GM18868 (cell line): ENCODE measurements at regions not wholly inside any gene's neighbourhood (a gene's known extent, or its start where the extent isn't known, plus 50 kb on each side); places are given as distances from the start of the nearest gene placed in this dataset.
"Not testable (repeated sequence)": the region's sequence is repeated elsewhere in the genome, so short reads cannot be mapped to it uniquely, and the experiment has no call there.

ENCODE experiments used
- ATAC-seq: cut with Tn5 transposase; IDR thresholded peaks from one replicate; pipeline ENCODE4 v1.9.1; 2021; ENCODE audit warnings: mild to moderate bottlenecking, moderate library complexity; ENCODE audit not compliant: unreplicated experiment

DNA sequence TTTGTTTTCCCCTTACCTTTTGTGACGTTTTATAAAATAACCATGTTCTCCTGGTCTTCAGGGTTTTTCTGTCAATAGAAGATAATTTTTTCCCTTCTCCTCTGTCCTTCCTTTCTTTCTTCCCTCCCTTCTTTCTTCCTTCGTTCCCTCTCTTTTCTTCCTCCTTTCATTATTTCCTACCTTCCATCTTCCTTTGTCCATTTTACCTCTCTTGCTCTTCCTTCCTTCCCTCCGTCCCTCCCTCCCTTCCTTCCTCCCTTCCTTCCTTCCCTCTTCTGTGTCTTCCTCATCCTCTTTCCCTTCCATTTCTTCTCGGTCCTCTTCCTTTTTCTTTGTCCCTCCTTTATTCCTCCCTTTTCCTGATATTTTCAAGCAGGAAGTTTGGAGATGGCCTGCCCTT lies 128.2 kb downstream of the TEX36 start:
- ATAC-seq = no peak

DNA sequence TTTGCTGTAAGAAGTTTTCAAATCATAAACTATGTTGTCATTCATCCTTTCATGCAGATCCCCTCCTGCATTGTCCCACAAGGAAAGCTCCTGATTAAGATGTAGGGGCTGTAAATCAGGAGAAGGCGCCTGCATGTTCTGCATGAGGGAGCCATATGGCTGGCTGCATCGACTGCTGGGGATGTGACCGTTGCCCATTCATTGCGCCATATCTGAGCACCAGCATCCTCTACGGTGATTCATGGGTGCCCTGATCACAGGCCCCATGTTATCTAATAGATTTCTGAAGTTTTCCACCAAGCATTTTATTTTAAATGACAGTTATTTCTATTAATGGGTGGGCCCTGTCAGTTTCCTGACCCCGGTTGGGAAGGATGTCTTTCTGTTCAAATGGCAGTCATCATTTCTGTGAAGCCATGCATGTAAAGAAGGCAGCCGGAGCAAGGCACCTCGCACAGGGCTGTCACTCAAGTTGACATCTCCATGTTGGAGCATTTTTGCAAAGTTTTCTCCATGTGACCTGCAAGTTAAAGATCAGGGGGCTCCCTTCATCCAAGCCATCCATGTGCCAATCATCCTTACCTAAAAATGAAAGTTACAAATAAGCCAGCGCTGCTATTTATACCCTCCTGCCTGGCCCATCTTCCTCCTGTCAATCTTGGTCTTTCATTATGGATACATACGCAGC lies 128.8 kb downstream of the TEX36 start:
- no peak for ATAC-seq

DNA sequence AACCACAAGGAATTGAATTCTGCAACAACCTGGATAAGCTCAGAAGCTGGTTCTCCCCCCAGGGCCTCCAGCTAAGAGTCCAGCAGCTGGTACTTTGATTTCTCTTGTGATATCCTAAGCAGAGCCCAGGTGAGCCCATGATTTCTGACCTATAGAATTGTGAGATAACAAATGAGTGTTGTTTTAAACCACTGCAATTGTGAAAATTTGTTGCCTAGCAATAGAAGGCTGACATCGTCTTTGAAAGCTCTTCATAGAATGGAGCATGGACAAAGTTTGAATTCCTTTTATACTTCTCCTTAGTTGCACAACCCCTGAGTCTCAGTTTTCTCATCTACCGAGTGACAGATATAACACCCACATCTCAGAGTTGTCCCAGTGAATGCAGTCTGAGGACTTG lies 129.9 kb downstream of the TEX36 start:
- ATAC-seq = no peak

DNA sequence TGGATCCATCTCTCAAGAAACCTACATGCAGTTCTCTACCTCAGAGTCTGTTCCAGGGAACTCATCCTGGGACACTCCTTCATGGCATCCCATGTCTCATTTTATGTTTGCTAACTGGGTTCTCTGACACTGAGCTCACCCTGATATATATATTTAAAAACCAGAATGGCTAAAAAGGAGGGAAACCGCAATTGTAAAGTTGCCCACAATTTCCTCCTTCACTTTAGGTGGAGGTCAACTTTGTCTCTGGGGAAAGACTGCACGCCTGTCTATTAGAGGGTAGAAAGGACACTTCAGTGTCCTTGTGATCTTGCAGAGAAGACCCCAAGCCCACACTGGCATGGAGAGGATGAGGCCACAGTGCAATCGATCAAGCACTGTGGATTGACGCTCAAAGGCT lies 131.7 kb downstream of the TEX36 start:
- ATAC-seq = no peak

DNA sequence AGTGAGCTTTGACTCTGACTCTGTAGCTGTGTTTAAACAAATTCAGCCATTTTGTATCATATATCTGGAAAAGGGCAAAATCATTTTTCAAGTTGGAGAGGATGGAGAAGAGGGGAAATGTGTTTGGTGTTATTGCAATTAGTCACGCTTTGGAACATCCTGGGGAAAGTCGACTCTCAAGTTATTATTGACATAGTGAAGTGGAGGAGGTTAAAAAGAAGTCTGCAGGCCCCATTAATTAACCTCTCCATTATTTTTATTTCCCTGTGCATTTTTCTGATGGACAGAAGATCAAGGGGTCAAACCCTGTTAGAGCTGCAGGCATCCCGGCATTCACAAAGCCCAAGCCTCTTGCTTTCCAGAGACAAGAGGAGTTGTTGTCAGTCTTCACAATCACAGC lies 132.6 kb downstream of the TEX36 start:
- ATAC-seq = no peak

DNA sequence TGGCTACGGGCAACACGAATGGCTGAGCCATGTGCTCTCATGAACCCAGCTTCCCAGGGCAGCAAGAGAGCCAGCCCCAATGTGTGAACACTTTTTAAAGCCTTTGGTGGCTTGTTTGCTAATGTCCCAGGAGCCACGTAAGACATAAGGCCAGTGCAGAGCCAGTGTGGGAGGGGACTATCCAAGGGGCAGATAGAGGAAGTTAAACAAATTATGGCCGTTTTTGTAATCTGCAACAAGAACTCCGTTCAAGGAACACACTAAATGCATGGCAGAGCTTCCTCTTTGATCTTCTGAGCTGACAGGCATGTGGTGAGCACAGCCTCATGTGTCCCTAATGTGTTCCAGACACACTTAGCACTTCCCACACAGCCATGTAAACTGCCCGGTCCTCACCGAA lies 133.3 kb downstream of the TEX36 start:
- ATAC-seq = no peak

DNA sequence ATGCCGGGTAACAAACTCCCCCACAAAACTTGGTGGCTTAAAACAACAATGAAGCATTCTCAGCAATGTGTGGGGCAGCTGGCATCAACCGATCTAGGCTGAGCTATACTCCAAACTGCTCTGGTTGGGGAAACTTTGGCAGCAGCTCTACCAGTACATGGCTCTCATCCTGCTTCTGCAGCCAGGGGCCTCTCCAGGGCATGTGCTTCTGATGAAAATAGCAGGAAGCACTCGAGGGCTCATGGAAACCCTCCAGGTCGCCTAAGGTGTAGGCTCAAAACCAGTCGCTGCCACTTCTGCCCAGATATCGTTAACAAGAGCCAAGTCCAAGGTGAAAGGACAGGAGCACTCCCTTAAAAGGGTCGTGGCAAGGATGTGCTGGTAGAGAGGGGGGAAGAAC lies 134.1 kb downstream of the TEX36 start:
- no peak for ATAC-seq

DNA sequence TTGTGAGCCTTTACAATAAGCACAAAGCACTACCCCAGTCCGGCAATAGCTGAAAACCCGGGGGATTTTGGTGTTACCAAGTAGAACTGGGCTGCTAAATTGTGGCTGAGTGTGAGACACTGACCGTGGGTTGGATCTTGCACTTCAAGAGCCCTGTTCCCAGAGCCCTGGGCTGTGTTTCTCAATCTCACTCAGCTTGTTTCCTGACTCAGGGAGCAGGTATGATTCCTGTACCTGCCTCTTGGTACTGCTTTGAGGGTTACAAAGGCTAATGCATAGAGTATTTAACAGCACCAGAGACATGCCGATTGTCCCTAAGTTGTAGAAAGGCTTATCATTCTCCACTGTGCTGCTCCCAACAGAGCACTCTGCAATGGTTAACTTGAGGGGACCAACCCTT lies 134.6 kb downstream of the TEX36 start:
- no peak for ATAC-seq

DNA sequence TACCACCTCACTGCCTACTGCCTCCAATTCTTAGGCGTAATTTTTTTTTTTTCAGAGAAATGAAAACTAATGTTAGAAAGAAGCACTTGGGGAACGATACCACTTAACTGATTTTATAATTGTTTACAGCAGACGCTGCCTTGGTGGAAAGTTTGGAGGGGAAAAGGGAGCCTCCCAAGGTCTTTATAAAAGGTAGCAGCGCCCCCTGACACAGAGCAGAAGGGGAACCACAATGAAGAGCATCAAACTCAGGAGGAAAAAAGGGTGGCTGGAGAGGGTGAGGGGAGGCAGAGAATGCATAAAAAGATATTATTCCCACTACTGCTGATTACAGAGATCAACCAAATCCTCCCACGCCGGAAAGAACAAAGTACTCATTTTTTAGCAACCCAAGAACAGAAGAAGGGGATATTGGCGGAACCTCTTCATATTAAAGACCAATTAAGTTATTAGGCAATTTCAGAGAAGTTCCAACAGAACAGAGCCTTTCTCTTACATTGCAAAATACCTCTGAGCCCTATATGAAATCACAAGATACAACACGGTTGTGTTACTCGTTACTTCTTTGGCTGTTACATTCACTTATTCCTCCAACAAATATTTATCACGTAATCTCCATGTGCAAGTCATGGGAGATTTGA lies 135.8 kb downstream of the TEX36 start:
- no peak for ATAC-seq

DNA sequence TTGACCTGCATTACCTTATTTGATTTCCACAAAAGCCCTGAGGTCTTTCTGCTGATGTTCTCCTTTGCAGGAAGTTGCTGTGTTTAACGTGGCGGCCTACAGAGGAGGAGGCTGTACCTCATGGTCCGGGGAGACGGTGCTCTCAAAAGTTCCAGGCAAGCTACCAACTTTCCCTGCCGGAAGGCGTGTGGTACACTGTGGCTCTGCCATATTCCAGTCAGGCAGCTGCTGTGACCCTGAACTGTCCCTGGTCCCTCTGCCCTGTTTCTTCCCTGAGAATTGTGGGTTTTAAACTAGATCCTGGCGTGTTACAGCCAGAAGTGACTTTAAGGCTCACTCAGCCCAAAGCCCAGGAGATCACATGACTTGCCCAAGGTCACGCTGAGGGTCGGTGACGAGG lies 139.2 kb downstream of the TEX36 start:
- no peak for ATAC-seq

DNA sequence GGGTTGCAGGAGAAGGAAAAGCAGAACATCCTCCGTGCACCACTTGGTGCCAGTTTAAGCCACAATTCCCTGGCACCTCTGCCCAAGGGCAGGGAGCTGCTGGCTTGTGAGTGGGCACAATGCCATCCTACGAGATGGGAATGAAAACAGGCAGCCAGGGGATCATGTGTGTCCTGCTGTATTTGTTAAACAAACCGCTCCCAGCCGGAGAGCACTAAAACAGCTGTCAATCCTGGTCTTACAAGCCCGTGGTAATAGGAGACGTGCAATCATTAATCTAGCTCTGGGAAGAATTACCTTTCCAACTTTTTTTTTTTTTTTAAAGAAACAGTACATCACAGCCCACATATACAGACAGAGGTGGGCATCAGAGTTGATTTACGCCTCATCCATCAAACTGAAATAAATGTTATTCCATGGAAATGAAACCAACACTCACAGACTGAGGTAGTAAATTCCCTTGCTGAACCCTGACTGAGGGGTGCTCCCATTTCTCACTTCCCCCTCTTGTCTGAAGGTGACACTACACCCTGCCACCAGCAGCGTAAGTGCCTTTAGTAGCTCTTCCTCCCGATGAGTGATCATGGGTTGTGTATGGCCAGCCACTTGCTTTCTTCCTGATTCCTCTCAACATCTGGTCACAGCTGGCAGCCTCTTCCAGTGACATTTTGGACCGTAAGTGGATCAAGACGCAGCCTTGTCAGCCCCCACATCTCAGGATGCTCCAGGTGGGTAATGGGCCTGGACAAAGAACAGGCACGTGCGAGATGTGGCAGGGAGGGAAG lies 143.8 kb downstream of the TEX36 start:
- ATAC-seq = no peak

DNA sequence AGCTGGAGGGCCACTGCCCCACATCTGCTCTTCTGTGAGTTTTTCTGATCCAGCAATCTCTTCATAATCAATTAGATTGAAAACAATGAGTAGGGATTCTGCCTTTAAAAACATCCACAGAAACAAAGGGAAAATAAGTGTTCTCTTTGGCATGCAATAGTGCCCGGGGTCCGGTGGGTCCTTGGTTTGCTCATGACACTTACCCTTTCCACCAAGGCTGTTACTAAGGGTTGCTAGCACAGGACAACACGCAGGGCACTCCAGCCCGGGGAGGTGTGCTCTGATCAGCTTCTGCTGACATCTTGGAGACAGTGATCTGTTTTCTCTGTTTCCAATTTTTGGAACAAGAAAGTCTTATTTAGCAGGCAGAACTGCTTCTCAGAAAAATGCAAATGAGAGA lies 146.7 kb downstream of the TEX36 start:
- no peak for ATAC-seq

DNA sequence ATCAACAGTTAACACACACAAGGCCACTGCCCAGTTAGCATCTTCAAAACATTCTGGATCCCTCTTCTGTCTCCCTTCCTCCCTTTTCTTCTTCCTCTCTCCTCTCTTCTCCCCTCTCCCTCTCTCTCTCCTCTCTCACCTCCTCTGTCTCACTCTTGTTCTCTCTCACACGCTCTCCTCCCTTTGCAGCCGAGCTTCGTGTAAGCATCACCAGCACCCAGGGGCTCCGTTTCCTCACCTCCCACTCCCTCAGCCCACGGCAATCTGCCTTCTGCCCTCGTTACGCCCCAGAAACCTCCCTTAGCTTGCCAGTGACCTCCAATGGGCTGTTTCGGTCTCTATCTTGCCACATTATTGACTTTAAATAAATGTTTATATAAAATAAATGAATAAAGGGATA lies 147.4 kb downstream of the TEX36 start:
- no peak for ATAC-seq

DNA sequence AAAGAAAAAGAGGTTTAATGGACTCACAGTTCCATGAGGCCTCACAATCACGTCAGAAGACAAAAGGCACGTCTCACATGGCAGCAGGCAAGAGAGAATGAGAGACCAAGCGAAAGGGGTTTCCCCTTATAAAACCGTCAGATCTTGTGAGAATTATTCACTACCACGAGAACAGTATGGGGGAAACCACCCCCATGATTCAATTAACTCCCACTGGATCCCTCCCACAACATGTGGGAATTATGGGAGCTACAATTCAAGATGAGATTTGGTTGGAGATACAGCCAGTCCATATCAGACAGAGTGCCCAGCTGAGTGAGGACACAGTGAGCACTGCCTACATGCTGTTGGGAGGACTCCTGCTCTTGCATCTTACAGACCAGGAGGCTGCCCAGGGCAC lies 148.4 kb downstream of the TEX36 start:
- no peak for ATAC-seq

DNA sequence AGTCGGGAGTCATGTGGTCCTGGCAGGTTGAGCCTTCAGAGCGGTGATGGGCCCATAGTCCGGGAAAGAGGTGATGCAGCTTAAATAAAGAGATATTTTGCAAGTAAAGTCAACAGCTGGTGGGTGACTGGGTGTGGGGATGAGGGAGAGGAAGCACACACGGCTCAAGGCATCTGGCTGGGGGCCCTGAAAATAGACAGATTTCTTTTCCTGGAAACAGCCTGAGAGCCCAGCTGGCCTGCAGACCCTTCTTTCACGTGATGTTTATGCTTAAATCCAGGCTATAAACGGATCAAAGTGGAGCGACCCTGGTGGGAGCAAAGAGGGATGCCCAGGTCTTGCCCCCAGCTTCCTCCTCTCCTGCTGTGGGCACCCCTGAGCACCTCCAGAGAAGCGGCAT lies 149.1 kb downstream of the TEX36 start:
- ATAC-seq = no peak

DNA sequence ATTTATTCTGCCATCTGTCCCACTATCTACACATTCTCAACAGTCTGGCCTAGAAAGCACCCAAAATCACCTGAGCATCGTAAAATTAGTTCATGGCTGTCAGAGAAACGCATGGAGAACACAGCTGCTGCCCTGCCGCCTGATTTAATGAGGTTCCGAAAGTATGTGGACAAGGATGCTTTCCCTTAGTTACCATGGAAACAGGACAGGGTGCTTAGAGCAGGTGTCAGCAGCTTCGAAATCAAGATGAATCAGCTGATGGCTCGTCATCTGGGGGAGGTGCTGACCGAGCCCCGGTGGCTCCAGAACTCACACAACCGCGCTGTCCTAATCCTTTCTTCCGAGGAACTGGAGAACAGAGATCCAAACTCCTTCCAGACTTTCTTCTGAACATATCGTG lies 151.5 kb downstream of the TEX36 start:
- ATAC-seq = no peak

DNA sequence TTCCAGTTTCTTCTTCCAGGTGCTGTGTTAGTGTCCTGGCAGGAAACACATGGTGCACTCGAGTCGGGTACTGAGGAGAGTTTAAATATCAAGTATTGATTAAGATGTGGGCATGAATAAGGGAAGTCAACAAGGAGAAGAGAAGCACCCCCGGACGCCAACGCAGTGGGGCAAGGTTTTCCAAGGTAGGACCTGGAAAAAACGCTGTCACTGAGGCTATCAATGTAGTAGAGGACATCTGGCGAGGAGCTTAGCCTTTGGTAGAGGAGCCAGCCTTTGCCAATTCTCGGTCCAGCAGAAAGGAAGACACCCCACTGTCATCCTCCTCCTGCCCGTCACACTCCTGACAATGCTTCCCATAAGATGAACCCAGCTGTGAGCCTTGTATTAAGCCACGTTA lies 159.6 kb downstream of the TEX36 start:
- ATAC-seq = no peak

DNA sequence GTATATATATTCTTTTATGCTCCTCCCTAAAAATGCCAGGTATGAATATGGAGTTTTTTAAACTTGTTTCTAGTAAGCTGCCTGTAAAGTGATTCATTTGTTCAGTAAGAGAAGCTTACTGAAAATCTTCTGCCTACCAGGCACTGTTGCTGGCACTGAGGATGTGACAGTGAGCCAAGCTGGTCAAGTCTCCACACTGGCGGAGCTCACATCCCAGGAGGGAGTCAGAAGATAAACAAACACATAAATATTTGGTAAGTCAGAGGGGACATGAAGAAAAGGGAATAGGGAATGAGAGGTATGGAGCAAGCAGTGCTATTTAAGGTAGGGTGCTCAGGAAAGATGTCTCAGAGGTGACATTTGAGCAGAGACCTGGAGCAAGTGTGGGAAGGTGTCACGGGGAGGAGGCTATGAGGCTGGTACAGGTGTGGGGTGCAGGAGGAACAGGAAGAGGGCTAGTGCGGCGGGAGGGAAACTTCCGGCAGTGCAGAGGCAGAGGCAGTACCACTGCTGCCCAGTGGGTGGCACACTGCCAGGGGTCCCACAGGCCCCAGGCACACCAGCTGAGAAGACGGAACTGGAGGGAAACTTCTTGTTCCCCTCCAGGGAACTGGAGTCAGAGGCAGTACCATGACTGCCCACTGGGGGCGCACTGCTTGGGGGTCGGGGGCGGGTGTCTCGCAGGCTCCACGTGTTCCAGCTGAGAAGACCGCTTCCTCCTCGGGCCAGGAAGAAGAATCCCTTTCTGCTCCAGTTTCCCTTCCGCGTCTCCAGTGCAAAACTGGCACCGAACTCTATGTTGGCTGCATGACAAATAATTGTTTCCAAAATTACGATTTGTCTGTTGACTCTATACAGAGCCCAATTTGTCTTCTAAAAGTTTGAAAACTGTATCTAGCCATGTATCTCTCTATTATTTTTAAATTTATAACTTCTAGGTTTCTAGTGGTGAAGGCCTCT lies 161.0 kb downstream of the TEX36 start:
- ATAC-seq = peak; percentile 66

DNA sequence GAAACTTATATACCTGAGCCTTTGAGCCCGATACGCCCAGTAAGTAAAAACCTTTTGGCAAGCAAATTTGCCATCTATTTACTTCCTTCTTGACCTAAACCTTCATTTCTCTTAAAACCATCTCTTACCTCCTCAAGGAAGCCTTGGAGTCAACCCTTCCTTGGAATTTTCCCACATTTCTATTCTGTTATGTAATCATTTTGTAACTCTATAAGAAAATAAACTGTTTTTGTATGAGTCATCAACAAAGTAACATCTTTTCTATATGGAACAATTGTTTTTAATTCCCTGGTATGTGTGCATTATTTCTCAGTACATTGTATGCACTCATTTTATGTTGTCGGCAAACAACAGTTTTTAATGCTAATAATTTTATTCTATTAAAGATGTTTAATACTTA lies 162.0 kb downstream of the TEX36 start:
- no peak for ATAC-seq

DNA sequence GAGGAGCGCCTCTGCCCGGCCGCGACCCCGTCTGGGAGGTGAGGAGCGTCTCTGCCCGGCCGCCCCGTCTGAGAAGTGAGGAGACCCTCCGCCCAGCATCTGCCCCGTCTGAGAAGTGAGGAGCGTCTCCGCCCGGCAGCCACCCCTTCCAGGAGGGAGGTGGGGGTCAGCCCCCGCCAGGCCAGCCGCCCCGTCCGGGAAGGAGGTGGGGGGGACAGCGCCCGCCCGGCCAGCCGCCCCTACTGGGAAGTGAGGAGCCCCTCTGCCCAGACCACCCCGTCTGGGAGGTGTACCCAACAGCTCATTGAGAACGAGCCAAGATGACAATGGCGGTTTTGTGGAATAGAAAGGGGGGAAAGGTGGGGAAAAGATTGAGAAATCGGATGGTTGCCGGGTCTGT lies 164.6 kb downstream of the TEX36 start:
- ATAC-seq = not testable (repeated sequence)

DNA sequence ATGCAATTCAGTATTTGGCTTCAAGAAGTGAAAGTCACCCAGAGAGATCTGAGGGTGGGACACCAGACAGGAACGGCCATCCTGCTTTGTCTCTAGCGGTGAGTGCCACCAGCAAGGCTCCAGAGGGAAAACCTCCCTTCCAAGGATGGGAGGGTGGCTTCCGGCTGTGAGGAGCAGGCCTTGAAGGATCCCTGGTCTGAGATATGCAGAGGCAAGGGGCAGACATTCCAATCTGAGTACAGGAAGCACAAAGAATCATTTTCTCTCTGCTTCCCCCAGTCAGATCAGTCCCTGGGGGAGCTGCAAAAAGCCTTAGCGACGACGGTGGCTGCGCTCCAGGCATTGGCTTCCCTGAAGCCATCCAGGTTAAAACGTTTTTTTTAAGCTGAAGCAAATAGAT lies 167.4 kb downstream of the TEX36 start:
- no peak for ATAC-seq
